ENCODE measurements at regions not wholly inside any gene's neighbourhood (a gene's known extent, or its start where the extent isn't known, plus 50 kb on each side); places are given as distances from the start of the nearest gene placed in this dataset.

DNA sequence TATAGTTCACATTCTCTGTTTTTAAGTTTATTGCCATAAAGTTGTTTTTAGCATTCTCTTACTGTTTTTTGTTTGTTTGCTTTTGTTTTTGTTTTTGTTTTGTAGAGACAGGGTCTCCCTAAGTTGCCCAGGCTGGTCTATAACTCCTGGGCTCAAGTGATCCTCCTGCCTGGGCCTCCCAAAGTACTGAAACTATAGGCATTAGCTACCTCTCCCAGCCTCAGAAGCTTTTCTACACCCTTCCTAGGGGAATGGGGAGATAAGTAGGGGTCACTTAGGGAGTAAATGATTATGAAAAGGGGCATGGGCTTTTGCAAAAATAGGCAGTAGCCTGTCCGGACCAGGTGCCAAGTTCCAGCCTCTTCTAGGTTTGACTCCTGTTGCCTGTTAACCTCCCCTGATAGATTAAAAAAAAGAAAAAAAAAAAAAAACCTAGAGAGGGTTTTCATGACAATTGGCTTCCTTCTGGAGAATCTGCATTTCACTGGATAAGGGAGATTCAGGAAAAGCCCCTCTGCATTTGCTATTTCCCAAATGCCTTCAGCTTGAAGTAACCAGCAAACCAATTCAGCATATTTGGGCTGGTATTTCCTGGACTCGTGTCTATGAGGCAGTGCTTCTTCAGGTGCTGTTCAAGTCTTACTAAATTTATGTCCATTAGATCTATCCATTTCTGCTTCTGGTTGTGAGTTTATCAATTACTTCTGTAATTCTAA lies 216.8 kb downstream of the TM9SF2 start:
- TF ChIP-seq ARHGAP35 (CRISPR knock-in tag; IDR thresholded peaks at IDR 0.05; ENCODE audit: borderline replicate concordance) (no peak), ZNF407 (CRISPR knock-in tag; IDR thresholded peaks at IDR 0.05; ENCODE audit: not compliant biosample characterization) (no peak), ZNF652 (CRISPR knock-in tag; IDR thresholded peaks at IDR 0.05; ENCODE audit: borderline replicate concordance, low read depth) (no peak), RAD21 (CRISPR knock-in tag; IDR thresholded peaks at IDR 0.05) (no peak), ZNF510 (CRISPR knock-in tag; IDR thresholded peaks at IDR 0.05; ENCODE audit: low read depth) (no peak), EP300 (IDR thresholded peaks at IDR 0.05; ENCODE audit: low read depth in 2 of 2, low read length in 2 of 2) (no peak), EP300 (CRISPR knock-in tag; IDR thresholded peaks at IDR 0.05; ENCODE audit: borderline replicate concordance) (no peak), KLF12 (CRISPR knock-in tag; IDR thresholded peaks at IDR 0.05; ENCODE audit: borderline replicate concordance) (no peak), REST (IDR thresholded peaks at IDR 0.05; ENCODE audit: borderline replicate concordance in 1 of 2, low read depth in 1 of 2, low read length in 2 of 2) (no peak), NR2F1 (CRISPR knock-in tag; IDR thresholded peaks at IDR 0.05) (no peak)
- TF ChIP-seq, protein P1, sequence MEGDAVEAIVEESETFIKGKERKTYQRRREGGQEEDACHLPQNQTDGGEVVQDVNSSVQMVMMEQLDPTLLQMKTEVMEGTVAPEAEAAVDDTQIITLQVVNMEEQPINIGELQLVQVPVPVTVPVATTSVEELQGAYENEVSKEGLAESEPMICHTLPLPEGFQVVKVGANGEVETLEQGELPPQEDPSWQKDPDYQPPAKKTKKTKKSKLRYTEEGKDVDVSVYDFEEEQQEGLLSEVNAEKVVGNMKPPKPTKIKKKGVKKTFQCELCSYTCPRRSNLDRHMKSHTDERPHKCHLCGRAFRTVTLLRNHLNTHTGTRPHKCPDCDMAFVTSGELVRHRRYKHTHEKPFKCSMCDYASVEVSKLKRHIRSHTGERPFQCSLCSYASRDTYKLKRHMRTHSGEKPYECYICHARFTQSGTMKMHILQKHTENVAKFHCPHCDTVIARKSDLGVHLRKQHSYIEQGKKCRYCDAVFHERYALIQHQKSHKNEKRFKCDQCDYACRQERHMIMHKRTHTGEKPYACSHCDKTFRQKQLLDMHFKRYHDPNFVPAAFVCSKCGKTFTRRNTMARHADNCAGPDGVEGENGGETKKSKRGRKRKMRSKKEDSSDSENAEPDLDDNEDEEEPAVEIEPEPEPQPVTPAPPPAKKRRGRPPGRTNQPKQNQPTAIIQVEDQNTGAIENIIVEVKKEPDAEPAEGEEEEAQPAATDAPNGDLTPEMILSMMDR (CRISPR knock-in tag; IDR thresholded peaks at IDR 0.05) = no peak
